Fibroblast of lung (primary cell): ENCODE measurements at regions not wholly inside any gene's neighbourhood (a gene's known extent, or its start where the extent isn't known, plus 50 kb on each side); places are given as distances from the start of the nearest gene placed in this dataset.

Experiments used
- DNase-seq, 2 donors: peaks; one replicate each; pipeline versions ENCODE4 v3.0.0 to v3.0.0-alpha.2; 2010; ENCODE audit warnings: low read depth in 2 of 2
- H2AFZ ChIP-seq: 2 replicates; pipeline ENCODE4 v1.5.1; 2012; ENCODE audit warnings: low read length, control low read depth, inconsistent platforms
- H3K27ac ChIP-seq: 2 replicates; pipeline ENCODE4 v1.5.1; 2011; ENCODE audit warnings: low read length, control low read depth; ENCODE audit not compliant: insufficient read depth
- H3K27me3 ChIP-seq: 2 replicates; pipeline ENCODE4 v1.5.1; 2011; ENCODE audit warnings: mild to moderate bottlenecking, low read length; ENCODE audit not compliant: control insufficient read depth, insufficient read depth
- H3K36me3 ChIP-seq: 2 replicates; pipeline ENCODE4 v1.5.1; 2011; ENCODE audit warnings: low read length; ENCODE audit not compliant: control insufficient read depth, insufficient read depth
- H3K4me1 ChIP-seq: 2 replicates; pipeline ENCODE4 v1.5.1; 2011; ENCODE audit warnings: low read length; ENCODE audit not compliant: control insufficient read depth, insufficient read depth; ENCODE audit errors: extremely low read depth
- H3K4me2 ChIP-seq: 2 replicates; pipeline ENCODE4 v1.5.1; 2011; ENCODE audit warnings: low read length, control low read depth; ENCODE audit not compliant: insufficient read depth; ENCODE audit errors: extremely low read depth
- H3K4me3 ChIP-seq, 4 experiments: fragments of 200-600 bp in 1 of 4; sonication (generic) in 1 of 4; replicated peaks in 1 of 4; 2 replicates each; pipeline ENCODE4 v1.5.1; 2011 to 2016; ENCODE audit warnings: low read length in 4 of 4, low read depth in 3 of 4, mild to moderate bottlenecking in 3 of 4, control low read depth in 2 of 4, inconsistent platforms in 1 of 4, mixed read lengths in 1 of 4; ENCODE audit not compliant: insufficient read depth in 1 of 4; ENCODE audit errors: control extremely low read depth in 1 of 4
- H3K79me2 ChIP-seq: 2 replicates; pipeline ENCODE4 v1.5.1; 2012; ENCODE audit warnings: mild to moderate bottlenecking, low read length, inconsistent platforms; ENCODE audit not compliant: control insufficient read depth, insufficient read depth
- H3K9ac ChIP-seq: 2 replicates; pipeline ENCODE4 v1.5.1; 2011; ENCODE audit warnings: mild to moderate bottlenecking, low read length, control low read depth; ENCODE audit not compliant: insufficient read depth
- H3K9me3 ChIP-seq: 2 replicates; pipeline ENCODE4 v1.5.1; 2012; ENCODE audit warnings: low read depth, low read length; ENCODE audit not compliant: control insufficient read depth, insufficient read depth
- H4K20me1 ChIP-seq: 2 replicates; pipeline ENCODE4 v1.5.1; 2011; ENCODE audit warnings: low read length; ENCODE audit not compliant: control insufficient read depth, insufficient read depth; ENCODE audit errors: extremely low read depth
- CTCF ChIP-seq, 2 donors: IDR thresholded peaks in 1 of 2; conservative IDR thresholded peaks in 1 of 2; 1 replicate in 1 of 2; 2 replicates in 1 of 2; pipeline ENCODE4 v1.5.1; 2011 to 2012; ENCODE audit warnings: low read length in 2 of 2, control low read depth in 1 of 2, inconsistent platforms in 1 of 2, low read depth in 1 of 2, mild to moderate bottlenecking in 1 of 2
- EZH2 ChIP-seq: IDR thresholded peaks from 2 replicates; pipeline ENCODE4 v1.5.1; 2012; ENCODE audit warnings: low read length, control low read depth, mild to moderate bottlenecking; ENCODE audit errors: missing control alignments

DNA sequence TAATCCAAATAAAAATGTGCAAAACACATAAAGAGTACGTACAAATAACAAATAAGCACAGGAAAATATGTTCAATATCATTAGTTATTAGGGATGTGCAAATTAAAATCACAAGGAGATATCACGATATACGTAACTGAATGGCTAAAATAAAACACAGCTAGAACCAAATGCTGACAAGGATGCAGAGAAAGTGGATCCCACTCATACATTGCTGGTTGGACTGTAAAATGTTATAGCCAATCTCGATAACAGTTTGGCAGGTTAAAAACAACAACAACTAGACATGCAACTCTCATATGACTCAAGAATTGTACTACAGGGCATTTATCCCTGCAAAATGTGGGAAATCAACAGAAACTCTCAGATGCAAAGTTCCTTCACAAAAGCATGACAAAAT lies 553.9 kb downstream of the ADCYAP1 start:
- no peak overlapping the region for H3K27ac ChIP-seq
- H2AFZ ChIP-seq = no peak overlapping the region
- no peak overlapping the region for H3K9ac ChIP-seq
- H3K4me2 ChIP-seq = no peak overlapping the region
- no peaks in the 10 kb centered on the region for H3K79me2 ChIP-seq
- no peak for DNase-seq
- H3K27me3 ChIP-seq = no peaks in the 10 kb centered on the region
- no peaks in the 10 kb centered on the region for H3K36me3 ChIP-seq
- TF ChIP-seq CTCF (conservative IDR thresholded peaks at IDR 0.05 in 1 of 2, IDR thresholded peaks at IDR 0.05 in 1 of 2; ENCODE audit: low read depth in 1 of 2, low read length in 2 of 2) (no peak), EZH2 (no peak)
- H4K20me1 ChIP-seq = no peaks in the 10 kb centered on the region
- no peaks in the 10 kb centered on the region for H3K4me1 ChIP-seq
- no peak overlapping the region for H3K4me3 ChIP-seq
- no peaks in the 10 kb centered on the region for H3K9me3 ChIP-seq

DNA sequence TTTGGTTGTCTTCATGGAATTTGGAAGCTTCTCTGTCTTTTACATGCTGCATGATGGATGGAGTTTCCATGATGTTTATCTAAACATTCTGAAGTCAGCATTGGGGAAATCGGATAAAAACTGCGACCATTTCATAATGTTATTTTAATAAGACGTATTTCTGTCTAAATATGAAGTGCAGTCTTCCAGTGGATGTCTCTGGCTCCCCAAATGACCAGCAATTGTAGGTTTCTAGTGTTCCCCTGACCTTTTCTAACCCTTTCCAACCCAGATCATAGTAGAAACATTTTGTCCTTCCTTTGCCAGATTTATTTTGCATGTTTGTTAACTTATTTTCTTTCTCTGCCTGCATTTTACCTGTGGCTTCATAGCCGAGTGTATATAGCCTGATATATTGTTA lies 559.3 kb downstream of the ADCYAP1 start:
- no peak overlapping the region for H3K9ac ChIP-seq
- no peak overlapping the region for H2AFZ ChIP-seq
- H3K36me3 ChIP-seq = no peaks in the 10 kb centered on the region
- no peak overlapping the region for H3K4me2 ChIP-seq
- TF ChIP-seq EZH2 = no peak
- TF ChIP-seq CTCF (conservative IDR thresholded peaks at IDR 0.05 in 1 of 2, IDR thresholded peaks at IDR 0.05 in 1 of 2; ENCODE audit: low read depth in 1 of 2, low read length in 2 of 2) = no peak
- H3K4me1 ChIP-seq = no peaks in the 10 kb centered on the region
- H3K4me3 ChIP-seq = no peak overlapping the region
- no peak overlapping the region for H3K27ac ChIP-seq
- H4K20me1 ChIP-seq = no peaks in the 10 kb centered on the region
- DNase-seq = no peak
- H3K79me2 ChIP-seq = no peaks in the 10 kb centered on the region
- H3K27me3 ChIP-seq = no peaks in the 10 kb centered on the region
- H3K9me3 ChIP-seq = no peaks in the 10 kb centered on the region

GRCh38 chr18:1464444-1465217 lies 560.0 kb downstream of the ADCYAP1 start:
- Histone ChIP-seq H4K20me1 (no peaks in the 10 kb centered on the region), H3K4me2 (no peak overlapping the region), H3K4me1 (no peaks in the 10 kb centered on the region), H3K4me3 (no peak overlapping the region), H3K79me2 (no peaks in the 10 kb centered on the region), H3K9me3 (no peaks in the 10 kb centered on the region), H3K36me3 (no peaks in the 10 kb centered on the region), H2AFZ (no peak overlapping the region), H3K27me3 (no peaks in the 10 kb centered on the region), H3K27ac (no peak overlapping the region), H3K9ac (no peak overlapping the region)
- no peak for TF ChIP-seq CTCF (conservative IDR thresholded peaks at IDR 0.05 in 1 of 2, IDR thresholded peaks at IDR 0.05 in 1 of 2; ENCODE audit: low read depth in 1 of 2, low read length in 2 of 2)
- TF ChIP-seq EZH2 = no peak
- DNase-seq = no peak
